ENCODE measurements at regions not wholly inside any gene's neighbourhood (a gene's known extent, or its start where the extent isn't known, plus 50 kb on each side); places are given as distances from the start of the nearest gene placed in this dataset.

- no peaks in the 10 kb centered on the region for H3K27me3 ChIP-seq
- H3K9me3 ChIP-seq = peaks cover 0 to under 1% of the 10 kb centered on the region in 2 donors
- DNase-seq (ENCODE audit: low spot score) = no peak
- no peaks in the 10 kb centered on the region for H3K4me1 ChIP-seq
- no peaks in the 10 kb centered on the region for H3K36me3 ChIP-seq
- TF ChIP-seq CTCF (IDR thresholded peaks at IDR 0.05) = no peak
- no peak overlapping the region for H3K27ac ChIP-seq
- no peak overlapping the region for H3K4me3 ChIP-seq
Measured at GRCh38 chr13:55991666-55992065, 1149.1 kb upstream of the PRR20A start.

- H3K4me1 ChIP-seq = no peaks in the 10 kb centered on the region
- DNase-seq (ENCODE audit: low spot score) = no peak
- no peaks in the 10 kb centered on the region for H3K27me3 ChIP-seq
- no peak overlapping the region for H3K27ac ChIP-seq
- H3K9me3 ChIP-seq = no peaks in the 10 kb centered on the region
- no peaks in the 10 kb centered on the region for H3K36me3 ChIP-seq
- no peak overlapping the region for H3K4me3 ChIP-seq
- TF ChIP-seq CTCF (IDR thresholded peaks at IDR 0.05) = no peak
Measured at GRCh38 chr13:55992145-55992544, 1148.6 kb upstream of the PRR20A start.

- Histone ChIP-seq H3K9me3 (no peaks in the 10 kb centered on the region), H3K4me1 (no peaks in the 10 kb centered on the region), H3K4me3 (no peak overlapping the region), H3K36me3 (no peaks in the 10 kb centered on the region), H3K27me3 (no peaks in the 10 kb centered on the region), H3K27ac (no peak overlapping the region)
- TF ChIP-seq CTCF (IDR thresholded peaks at IDR 0.05) = no peak
- no peak for DNase-seq (ENCODE audit: low spot score)
Measured at GRCh38 chr13:55999709-56000108, 1141.0 kb upstream of the PRR20A start.

GRCh38 chr13:56009418-56009817 is 1131.3 kb upstream of the PRR20A start:
- DNase-seq (ENCODE audit: low spot score) = no peak
- TF ChIP-seq CTCF (IDR thresholded peaks at IDR 0.05) = no peak
- Histone ChIP-seq H3K4me3 (no peak overlapping the region), H3K9me3 (no peaks in the 10 kb centered on the region), H3K4me1 (no peaks in the 10 kb centered on the region), H3K36me3 (no peaks in the 10 kb centered on the region), H3K27ac (no peak overlapping the region), H3K27me3 (no peaks in the 10 kb centered on the region)

GRCh38 chr13:56012644-56013043 is 1128.1 kb upstream of the PRR20A start:
- DNase-seq (ENCODE audit: low spot score) = no peak
- TF ChIP-seq CTCF (IDR thresholded peaks at IDR 0.05) = no peak
- H3K36me3 ChIP-seq = no peaks in the 10 kb centered on the region
- no peak overlapping the region for H3K4me3 ChIP-seq
- H3K27me3 ChIP-seq = no peaks in the 10 kb centered on the region
- H3K4me1 ChIP-seq = no peaks in the 10 kb centered on the region
- H3K27ac ChIP-seq = no peak overlapping the region
- no peaks in the 10 kb centered on the region for H3K9me3 ChIP-seq

- H3K36me3 ChIP-seq = no peaks in the 10 kb centered on the region
- no peak for DNase-seq (ENCODE audit: low spot score)
- TF ChIP-seq CTCF (IDR thresholded peaks at IDR 0.05) = no peak
- no peaks in the 10 kb centered on the region for H3K4me1 ChIP-seq
- no peaks in the 10 kb centered on the region for H3K27me3 ChIP-seq
- H3K27ac ChIP-seq = no peak overlapping the region
- H3K9me3 ChIP-seq = no peaks in the 10 kb centered on the region
- H3K4me3 ChIP-seq = no peak overlapping the region
Measured at GRCh38 chr13:56015919-56016318, 1124.8 kb upstream of the PRR20A start.

All from right atrium auricular region (tissue), 2 donors.